ENCODE measurements at regions not wholly inside any gene's neighbourhood (a gene's known extent, or its start where the extent isn't known, plus 50 kb on each side); places are given as distances from the start of the nearest gene placed in this dataset.

GRCh38 chr7:79982141-79982770 lies 152.4 kb upstream of the GNAI1 start:
- Mint-ChIP-seq H3K4me3 (no peak overlapping the region), H3K4me1 (no peaks in the 10 kb centered on the region), H3K27me3 (ENCODE audit: insufficient read depth, low read depth) (no peaks in the 10 kb centered on the region), H3K9me3 (no peaks in the 10 kb centered on the region), H3K36me3 (no peaks in the 10 kb centered on the region), H3K27ac (no peak overlapping the region)
- H3K36me3 ChIP-seq, result no peaks in the 10 kb centered on the region
- TF ChIP-seq CTCF (IDR thresholded peaks at IDR 0.05) (no peak), EZH2phosphoT487 (IDR thresholded peaks at IDR 0.05) (no peak), EZH2 (IDR thresholded peaks at IDR 0.05) (no peak)
- H3K4me1 ChIP-seq, result no peaks in the 10 kb centered on the region
- H2AFZ ChIP-seq (replicated peaks), result no peak overlapping the region
- H3K27me3 ChIP-seq, result no peaks in the 10 kb centered on the region
- H3F3A ChIP-seq (ENCODE audit: low read depth), result no peaks in the 10 kb centered on the region
- H3K9ac ChIP-seq, result no peak overlapping the region
- H3K9me3 ChIP-seq (ENCODE audit: low read depth), result no peaks in the 10 kb centered on the region
- no peak for DNase-seq (ENCODE audit: low spot score)
- H3K4me2 ChIP-seq, result no peak overlapping the region
- no peaks in the 10 kb centered on the region for H3K79me2 ChIP-seq (ENCODE audit: low read depth)
- H3K27ac ChIP-seq, result no peak overlapping the region
- H4K20me1 ChIP-seq (ENCODE audit: low read depth), result no peaks in the 10 kb centered on the region
- no peak overlapping the region for H3K4me3 ChIP-seq

- Histone ChIP-seq H3K27ac (no peak overlapping the region), H3K9ac (no peak overlapping the region), H3K4me3 (no peak overlapping the region), H3K36me3 (no peaks in the 10 kb centered on the region), H3K79me2 (ENCODE audit: low read depth) (no peaks in the 10 kb centered on the region), H4K20me1 (ENCODE audit: low read depth) (no peaks in the 10 kb centered on the region), H3F3A (ENCODE audit: low read depth) (no peaks in the 10 kb centered on the region), H3K4me1 (no peaks in the 10 kb centered on the region), H2AFZ (replicated peaks) (no peak overlapping the region), H3K9me3 (ENCODE audit: low read depth) (no peaks in the 10 kb centered on the region), H3K4me2 (no peak overlapping the region), H3K27me3 (no peaks in the 10 kb centered on the region)
- peaks cover 2% of the 10 kb centered on the region for H3K9me3 Mint-ChIP-seq
- H3K36me3 Mint-ChIP-seq, result no peaks in the 10 kb centered on the region
- no peak for DNase-seq (ENCODE audit: low spot score)
- no peaks in the 10 kb centered on the region for H3K27me3 Mint-ChIP-seq (ENCODE audit: insufficient read depth, low read depth)
- H3K27ac Mint-ChIP-seq, result no peak overlapping the region
- no peak overlapping the region for H3K4me3 Mint-ChIP-seq
- TF ChIP-seq CTCF (IDR thresholded peaks at IDR 0.05) (no peak), EZH2 (IDR thresholded peaks at IDR 0.05) (no peak)
- H3K4me1 Mint-ChIP-seq, result no peaks in the 10 kb centered on the region
These were observed 154.3 kb upstream of the GNAI1 start for GRCh38 chr7:79980376-79980775.

- TF ChIP-seq EZH2 (IDR thresholded peaks at IDR 0.05) (no peak), EZH2phosphoT487 (IDR thresholded peaks at IDR 0.05) (no peak), CTCF (IDR thresholded peaks at IDR 0.05) (no peak)
- Mint-ChIP-seq H3K36me3 (no peaks in the 10 kb centered on the region), H3K9me3 (peaks cover 2% of the 10 kb centered on the region), H3K27me3 (ENCODE audit: insufficient read depth, low read depth) (no peaks in the 10 kb centered on the region), H3K4me3 (no peak overlapping the region), H3K27ac (no peak overlapping the region), H3K4me1 (no peaks in the 10 kb centered on the region)
- no peaks in the 10 kb centered on the region for H4K20me1 ChIP-seq (ENCODE audit: low read depth)
- DNase-seq (ENCODE audit: low spot score), result no peak
- H3K4me1 ChIP-seq, result no peaks in the 10 kb centered on the region
- no peak overlapping the region for H3K4me3 ChIP-seq
- no peaks in the 10 kb centered on the region for H3K9me3 ChIP-seq (ENCODE audit: low read depth)
- no peak overlapping the region for H3K27ac ChIP-seq
- no peaks in the 10 kb centered on the region for H3K27me3 ChIP-seq
- H3K9ac ChIP-seq, result no peak overlapping the region
- H3K36me3 ChIP-seq, result no peaks in the 10 kb centered on the region
- no peaks in the 10 kb centered on the region for H3F3A ChIP-seq (ENCODE audit: low read depth)
- H2AFZ ChIP-seq (replicated peaks), result no peak overlapping the region
- H3K79me2 ChIP-seq (ENCODE audit: low read depth), result no peaks in the 10 kb centered on the region
- H3K4me2 ChIP-seq, result no peak overlapping the region
These were observed 155.2 kb upstream of the GNAI1 start for GRCh38 chr7:79979437-79979836.

All from neural progenitor cell (in vitro differentiated cells).